GM18861 (cell line): ENCODE measurements at regions not wholly inside any gene's neighbourhood (a gene's known extent, or its start where the extent isn't known, plus 50 kb on each side); places are given as distances from the start of the nearest gene placed in this dataset.

Experiments used
- ATAC-seq: cut with Tn5 transposase; IDR thresholded peaks from one replicate; pipeline ENCODE4 v1.9.1; 2021; ENCODE audit not compliant: unreplicated experiment

DNA sequence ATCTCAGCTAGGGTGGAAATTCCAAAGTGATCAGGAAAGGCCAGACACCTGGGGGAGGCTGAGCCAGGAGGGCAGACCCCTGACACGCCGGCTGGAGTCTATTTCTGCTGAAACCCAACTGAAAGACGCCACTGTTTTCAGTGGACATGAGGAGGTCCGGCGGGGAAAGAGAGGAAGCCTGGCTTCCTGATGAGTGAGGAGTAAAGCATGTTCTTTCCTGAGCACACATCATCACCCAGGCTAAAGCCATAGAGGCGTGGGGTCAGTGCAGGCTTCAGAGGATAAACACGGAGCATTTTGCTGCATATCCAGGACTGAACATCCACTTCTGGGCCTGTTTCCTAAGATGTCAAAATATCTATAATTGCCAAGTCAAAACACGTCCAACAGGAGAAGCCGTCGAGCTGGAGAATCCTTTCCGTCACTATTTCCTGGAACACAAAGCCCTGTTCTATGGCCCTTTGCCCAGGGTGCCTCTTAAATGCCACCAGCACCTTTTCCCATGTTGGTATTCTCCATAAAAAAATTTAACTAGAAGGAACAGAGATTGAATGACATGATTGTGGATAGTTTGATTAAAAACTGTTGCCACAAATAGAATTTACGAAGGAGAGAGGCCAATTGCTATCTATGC lies 597.9 kb upstream of the ADAMTS16 start:
- no peak for ATAC-seq

DNA sequence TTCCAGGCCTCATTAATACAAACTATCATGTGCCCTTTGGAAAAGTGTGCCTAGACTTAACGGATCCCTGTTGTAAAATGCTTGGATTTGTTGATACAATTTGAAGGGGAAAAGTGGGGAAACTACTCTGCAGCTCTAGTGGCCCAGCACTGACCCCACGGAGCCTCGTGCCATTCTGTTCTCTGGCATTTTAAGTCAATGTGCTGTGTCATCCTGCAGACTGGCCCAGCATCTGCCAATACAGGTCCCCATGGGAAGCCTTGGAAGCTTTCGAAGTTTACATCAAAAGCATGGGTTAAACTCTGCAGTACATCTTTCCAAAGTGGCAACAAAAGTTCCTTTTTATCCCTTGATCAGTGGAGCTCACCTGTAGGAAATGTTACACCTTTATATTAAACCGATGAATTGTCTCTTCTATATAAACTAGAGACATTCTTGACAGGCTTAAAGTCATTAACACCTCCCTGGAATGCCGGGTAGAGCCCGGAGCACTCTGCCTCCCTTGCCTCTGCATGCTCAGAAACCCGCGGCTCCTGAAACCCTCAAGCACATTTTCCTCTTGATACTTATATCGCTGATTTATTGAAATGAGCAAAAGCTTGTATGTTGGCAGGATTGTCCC lies 596.0 kb upstream of the ADAMTS16 start:
- ATAC-seq, result no peak

DNA sequence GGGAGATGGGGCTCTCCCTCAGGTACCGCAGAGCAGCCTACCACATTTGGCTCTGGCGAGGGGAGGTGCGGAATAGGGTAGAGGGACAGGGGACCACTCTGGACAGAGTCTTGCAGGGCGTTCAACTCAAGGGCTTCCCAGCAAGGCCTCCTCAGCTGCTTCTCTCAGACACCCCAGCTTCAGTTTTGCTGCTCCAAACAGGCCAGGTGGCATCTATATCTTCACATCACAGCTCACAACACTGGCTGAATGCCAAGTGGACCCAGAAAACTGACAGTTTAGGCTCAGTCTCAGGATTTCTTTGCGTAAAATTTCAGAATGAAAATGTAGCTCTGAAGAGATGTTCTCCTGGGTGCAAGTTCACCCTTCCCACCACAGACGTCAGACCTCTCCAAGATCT lies 592.6 kb upstream of the ADAMTS16 start:
- ATAC-seq, result no peak

DNA sequence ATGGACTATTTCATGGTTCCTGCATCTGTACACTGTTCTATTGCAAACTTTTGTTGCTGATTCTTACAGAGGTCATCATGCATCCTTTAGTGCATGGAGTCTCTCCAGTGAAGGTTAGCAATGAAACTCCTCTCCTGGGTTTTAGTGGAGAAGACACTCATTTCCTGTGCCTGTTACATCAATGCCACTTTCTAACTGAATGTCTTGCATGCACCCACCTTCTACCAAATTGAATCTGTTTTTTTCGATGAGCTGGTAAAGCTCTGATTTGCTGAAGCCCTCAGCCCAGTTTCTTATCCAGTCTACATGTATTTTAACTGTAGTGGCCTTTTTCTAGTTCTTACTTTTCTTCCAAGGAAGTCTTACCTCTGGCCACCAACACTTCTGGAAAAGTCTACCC lies 591.8 kb upstream of the ADAMTS16 start:
- no peak for ATAC-seq

DNA sequence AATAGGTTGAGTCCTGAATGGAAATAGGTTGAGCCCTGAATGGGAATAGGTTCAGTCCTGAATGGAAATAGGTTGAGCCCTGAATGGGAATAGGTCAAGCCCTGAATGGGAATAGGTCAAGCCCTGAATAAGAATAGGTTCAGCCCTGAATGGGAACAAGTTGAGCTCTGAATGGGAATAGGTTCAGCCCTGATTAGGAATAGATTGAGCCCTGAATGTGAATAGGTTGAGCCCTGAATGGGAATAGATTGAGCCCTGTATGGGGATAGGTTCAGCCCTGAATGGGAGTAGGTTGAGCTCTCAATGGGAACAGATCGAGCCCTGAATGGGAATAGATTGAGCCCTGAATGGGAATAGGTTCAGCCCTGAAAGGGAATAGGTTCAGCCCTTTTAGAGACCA lies 590.8 kb upstream of the ADAMTS16 start:
- ATAC-seq, result no peak

DNA sequence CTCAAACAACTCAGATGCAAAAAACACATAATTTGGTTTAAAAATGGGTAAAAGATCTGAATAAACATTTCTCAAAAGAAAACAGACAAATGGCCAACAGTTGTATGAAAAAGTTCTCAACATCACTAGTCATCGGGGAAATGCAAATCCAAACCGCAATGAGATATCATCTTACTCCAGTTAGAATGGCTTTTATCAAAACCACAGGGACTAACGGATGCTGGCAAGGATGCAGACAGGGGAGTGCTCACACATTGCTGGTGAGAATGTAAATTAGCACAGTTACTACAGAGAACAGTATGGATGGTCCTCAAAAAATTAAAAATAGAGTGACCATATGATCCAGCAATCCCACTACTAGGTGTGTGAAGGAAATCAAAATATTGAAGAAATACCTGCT lies 589.1 kb upstream of the ADAMTS16 start:
- ATAC-seq, result no peak

DNA sequence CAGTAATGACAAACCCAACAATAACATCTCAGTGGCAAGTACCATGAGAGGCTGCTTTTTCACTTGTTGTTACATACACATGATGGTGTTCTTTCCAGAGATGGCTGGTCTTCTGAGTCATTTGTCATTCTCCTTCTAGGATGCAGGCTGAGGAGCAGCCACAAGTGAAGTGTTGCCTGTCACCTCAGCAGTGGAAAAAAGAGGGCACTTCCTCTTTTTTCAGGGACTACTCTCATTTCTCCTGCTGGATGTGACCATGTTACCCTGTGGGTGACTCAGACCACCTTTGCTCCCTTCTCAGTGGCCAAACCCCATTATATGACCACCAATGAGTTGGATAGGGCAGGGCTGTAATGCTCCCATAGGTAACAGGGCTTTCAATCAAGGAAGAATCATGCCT lies 587.0 kb upstream of the ADAMTS16 start:
- no peak for ATAC-seq

DNA sequence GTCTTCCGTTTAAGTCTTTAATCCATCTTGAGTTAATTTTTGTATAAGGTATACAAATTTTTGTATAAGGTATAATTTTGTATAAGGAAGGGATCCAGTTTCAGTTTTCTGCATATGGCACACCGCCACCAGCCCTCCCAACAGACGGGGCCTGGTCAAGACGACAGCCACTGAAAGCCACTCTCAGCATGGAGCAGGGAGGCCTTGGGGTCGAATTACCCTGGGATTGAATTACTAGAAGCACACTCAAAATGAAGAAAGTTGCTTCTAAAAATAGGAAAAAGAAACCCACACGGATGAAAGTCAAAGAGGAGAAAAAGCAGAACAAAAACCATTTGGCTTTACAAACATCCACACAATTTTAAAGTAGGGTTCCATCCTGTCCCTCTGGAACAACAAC lies 586.2 kb upstream of the ADAMTS16 start:
- ATAC-seq, result no peak

DNA sequence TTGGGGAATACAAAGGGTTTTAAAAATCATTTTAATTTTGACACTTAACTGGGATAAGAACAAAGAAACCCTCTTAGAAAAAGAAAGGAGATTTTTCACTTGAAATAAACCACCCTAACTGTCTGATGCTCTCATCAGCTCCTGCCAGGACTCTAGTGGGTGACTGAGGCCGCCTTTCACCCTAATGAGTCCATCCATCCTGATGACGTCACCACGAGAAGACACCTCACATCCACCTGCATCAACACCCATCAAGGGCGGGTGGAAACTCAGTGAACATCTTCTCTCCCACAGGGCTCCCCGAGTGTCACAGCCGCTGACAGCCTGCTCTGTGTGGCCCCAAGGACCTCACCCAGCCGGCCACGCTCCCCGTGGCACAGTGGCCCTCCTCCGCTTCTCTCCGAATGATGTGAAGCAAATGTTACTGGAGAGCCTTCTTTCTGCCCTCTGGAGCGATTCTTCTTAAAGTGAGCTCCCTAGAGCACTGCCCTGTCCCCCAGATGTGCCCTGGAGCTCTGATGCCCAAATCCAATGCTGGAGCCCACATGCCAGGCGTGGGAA lies 584.3 kb upstream of the ADAMTS16 start:
- no peak for ATAC-seq

DNA sequence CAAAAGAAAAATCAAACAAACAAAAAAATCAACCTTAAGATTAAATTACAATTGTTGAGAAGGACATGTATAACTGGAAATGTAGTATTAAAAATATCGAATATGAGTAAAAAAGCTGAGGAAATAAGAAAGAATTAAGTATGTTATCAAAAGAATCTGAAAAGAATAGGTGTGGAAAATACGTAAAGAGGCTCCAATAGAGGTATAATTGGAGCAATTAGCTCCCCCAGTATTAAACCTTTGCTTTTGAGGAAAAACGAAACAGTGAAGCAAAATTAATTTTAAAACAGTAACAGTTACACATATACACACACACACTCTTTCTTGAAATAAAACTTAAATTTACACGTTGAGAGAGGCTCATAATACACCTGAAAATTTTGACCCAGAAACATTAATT lies 578.7 kb upstream of the ADAMTS16 start:
- no peak for ATAC-seq

DNA sequence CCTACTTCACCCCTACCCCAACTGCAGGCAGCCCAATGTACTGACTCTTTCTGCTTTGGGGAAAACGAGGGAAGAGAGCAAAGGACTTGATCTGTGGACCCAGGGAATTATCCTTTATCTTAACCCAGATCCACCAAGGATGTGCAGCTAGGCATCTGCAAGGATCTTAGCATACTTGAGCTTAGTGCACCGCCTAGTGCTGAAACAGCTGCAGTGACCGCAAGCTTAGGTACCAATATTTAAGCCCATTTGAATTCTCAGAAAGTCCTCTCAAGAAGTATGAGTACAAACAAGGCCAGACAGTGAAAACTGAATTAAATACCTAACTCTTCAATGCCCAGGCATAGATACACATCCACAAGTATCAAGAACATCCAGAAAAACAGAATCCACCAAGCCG lies 576.7 kb upstream of the ADAMTS16 start:
- ATAC-seq, result no peak

DNA sequence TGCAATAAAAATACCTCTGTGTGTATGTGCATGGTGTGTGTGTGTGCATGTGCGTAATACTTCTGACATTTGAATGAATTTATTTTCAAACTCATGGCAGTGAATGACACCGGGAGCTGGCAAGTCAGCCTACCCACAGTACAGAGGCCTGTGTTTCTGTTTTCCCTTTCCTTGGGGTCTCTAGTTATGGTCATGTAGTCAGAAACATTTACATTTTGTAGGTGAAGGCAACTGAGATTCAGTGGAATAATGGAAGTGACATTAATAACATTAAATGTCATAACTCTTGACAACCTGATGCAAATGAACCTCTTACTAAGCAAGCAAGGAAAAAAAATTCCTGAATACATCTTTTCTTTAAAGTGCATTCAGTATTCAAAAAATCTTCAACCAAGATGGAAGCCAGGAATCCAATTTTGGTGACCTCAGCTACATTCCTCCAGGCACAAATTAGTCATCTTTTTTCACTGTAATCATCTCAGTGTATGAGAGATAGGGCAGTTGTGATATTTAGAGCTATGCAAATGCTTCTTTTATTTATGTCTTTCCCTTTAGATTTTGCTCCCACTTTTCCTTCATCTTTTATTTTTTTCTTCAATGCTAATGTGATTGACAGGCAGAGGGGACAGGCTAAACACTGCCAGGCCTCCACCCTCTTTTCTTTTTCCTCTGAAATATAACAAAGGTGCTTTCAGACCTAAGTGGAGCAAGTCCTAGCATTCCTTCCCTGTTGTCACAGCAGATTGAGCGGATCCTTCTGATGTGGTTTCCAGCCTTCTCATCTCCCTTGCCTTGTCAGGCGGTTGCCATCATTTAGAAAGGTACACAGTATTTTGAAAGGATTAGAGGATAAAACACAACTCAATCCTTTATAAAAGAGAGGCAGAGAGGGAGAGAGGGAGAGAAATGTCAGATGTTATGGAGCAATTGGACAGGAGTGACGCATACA lies 569.8 kb upstream of the ADAMTS16 start:
- no peak for ATAC-seq

DNA sequence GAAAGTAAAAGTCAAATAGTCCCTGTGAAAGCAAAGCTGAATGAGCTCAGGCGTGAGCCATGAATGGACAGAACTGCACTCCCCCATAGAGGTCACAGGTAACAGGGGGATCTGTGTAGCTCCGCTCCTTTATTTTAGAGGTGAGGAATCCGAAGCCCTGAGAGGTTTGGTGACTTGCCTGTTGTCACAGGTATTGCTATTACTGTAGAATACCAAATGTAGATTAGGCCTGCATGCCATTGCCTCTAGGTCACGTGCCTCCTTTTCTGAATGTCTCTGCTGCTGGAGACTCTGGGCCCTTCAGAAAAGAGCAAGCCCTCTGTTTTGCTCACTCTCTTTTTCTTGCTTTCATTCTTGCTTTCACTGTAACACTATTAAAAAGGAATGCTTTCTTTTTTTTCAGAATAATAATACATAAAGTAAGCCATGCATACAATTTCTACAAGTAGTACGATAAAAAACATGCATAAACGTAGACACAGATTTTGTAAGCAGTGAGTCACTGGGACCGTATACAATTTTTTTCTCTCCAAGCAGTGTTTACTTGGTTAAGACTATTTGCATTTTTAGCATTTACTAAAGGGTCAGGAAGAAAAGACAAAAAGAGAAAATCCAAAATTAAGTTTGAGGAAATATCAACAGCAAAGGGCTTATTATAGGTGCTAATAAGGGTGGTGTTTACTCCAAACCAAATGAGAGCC lies 568.7 kb upstream of the ADAMTS16 start:
- ATAC-seq, result no peak

DNA sequence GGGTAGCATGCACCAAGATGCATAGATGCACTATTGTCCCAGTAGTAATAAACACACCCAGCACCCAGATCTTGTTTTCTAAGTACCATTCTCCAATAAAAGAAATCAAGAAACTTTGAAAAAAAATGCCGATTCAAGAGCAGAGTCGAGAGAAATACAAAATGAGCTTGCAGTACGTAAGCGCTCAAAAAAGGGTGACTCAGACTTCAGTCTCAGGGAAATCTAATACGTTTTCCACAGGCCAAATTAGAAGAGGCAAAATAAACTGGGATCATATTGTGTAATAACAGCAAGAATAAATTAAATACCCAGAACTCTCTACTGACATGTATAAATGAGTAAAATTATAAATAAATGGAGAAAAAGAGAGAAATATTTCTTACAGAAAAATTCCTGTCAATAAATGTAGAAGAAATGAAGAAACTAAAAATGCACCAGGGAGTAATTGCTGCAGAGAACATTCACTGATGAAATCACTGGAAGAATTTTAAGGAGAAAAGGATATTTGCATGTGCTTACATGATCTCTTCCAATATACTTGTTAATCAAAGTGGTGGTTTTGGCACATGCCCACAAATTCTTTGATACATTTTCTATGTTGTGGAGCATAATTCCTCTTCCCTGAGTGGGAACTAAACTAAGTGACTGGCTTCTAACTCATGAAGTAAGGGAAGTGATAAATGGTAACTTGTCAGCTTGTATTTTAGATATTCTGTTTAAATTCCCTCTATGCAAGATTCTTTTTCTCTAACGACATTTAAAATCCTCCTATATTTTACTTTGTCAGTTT lies 567.6 kb upstream of the ADAMTS16 start:
- no peak for ATAC-seq

DNA sequence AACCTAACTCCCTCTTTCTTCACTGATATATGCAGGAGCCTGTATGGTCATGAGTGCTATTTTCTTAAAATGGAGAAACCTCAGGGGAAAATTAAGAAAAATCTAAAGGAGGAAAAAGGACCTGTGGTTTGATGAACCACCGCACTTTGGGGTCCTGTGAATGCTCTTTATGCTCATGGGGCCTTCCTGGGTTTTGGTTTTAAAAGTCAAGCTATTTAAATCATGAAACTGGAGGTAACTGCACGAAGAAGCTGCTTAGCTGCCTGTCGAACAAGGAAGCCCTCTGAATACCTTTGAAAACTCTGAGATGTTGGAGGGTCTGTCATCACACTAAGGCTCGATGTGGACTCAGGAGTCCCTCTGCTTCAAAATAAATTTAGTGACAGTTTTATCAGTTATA lies 564.5 kb upstream of the ADAMTS16 start:
- ATAC-seq, result no peak

DNA sequence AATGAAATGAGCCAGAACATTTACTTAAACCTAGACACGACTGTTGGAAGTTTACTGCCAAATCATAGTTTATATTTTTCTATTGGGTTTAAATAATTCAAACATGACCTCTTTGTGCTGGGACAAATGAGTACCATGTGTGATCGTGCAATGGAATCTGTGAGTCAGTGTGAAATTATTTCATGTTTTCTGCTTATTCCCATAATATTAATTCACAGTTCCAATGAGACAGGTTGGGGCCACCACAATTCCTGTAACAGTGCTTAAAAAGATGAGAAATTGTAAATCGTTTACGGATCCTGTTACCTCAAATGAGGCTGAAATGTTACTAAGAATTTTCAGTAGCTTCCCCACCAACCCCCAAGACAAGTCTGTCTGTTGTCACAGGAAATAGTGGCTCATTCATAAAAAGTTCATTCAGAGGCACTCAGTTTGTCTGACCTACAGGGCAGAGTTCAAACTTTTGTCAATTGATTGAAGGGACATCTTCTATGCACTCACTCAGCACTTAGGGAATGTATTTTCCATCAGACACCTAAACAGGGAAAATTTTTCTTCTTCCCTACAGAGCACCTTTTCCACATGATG lies 563.9 kb upstream of the ADAMTS16 start:
- ATAC-seq, result no peak

DNA sequence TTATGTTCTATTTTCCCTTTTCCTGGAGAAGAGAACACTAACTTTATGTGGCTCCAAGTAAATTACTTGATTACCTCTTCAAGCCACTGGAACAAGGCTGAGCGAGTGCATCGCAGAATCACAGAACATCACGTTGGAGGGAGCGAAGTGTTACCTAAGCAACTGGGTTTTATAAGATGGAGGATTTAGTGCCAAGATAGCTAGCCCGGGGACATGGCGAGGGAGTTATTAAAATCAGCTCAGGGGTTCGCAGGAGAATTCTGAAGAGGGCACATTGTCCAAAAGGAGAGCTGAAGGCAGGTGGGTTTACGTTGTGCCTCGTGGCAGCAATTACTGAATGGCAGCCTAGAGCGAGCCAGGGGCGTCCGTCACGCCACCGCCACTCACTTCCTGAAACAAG lies 563.2 kb upstream of the ADAMTS16 start:
- no peak for ATAC-seq

DNA sequence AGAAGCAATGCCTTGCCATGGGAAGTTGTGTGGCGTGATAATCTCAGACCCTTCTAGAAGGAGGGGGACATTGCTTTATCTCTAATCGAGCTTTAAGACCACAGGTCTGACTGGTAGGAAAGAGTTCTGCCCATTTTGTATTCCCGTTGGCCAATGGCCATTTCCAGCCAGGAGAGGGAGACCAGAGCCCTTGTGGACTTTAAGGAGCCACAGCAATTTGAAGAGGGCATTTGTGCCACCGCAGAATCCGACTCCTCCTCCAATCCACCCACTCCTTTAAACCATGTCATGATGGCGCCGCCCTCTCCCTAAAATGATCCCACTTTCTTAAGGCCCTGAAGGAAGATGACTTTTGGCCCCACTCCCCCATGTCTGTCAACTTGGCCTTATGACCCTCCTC lies 560.5 kb upstream of the ADAMTS16 start:
- no peak for ATAC-seq

DNA sequence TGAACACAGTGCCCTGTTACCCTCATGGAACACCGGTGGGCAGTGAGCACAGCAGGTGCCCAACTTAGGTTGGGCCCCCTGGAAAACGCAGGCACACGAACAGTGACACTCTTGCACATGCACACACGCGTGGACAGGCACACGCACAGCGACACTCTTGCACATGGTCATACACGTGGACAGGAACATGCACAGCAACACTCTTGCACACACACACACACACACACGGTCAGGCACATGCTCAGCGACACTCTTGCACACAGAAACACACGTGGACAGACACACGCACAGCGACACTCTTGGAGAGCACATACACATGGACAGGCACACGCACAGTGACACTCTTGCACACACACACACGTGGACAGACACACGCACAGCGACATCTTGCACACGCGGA lies 559.4 kb upstream of the ADAMTS16 start:
- no peak for ATAC-seq

DNA sequence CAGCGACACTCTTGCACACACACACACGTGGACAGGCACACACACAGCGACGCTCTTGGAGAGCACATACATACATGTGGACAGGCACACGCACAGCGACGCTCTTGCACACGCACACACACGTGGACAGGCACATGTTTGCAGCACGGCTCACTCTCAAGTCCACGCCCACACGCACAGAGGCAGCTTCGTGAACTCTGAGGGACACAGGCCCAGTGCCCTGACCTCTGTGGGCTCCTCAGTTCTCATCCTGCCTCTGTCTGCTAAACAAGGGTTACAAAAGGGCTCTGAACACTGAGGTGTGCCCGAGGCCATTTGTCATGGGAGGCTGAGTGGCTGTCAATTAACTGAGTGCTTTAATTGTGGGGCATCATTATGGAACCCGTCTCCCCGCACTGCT lies 558.8 kb upstream of the ADAMTS16 start:
- ATAC-seq, result no peak
